ENCODE measurements at regions not wholly inside any gene's neighbourhood (a gene's known extent, or its start where the extent isn't known, plus 50 kb on each side); places are given as distances from the start of the nearest gene placed in this dataset.

DNA sequence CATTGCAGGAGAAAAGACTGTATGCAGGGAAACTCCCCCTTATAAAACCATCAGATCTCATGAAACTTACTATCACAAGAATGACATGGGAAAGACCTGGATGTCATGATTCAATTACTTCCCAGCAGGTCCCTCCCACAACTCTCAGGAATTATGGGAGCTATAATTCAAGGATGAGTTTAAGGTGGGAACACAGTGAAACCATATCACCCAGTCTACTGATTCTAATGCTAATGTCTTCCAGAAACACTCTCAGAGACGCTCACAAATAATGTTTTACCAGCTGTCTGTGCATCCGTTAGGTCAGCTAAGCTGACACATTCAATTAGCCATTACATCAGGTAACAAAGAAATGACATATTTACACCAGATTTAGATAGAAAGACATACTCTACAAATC lies 637.9 kb downstream of the NLGN4Y start:
- TF ChIP-seq, protein P1, sequence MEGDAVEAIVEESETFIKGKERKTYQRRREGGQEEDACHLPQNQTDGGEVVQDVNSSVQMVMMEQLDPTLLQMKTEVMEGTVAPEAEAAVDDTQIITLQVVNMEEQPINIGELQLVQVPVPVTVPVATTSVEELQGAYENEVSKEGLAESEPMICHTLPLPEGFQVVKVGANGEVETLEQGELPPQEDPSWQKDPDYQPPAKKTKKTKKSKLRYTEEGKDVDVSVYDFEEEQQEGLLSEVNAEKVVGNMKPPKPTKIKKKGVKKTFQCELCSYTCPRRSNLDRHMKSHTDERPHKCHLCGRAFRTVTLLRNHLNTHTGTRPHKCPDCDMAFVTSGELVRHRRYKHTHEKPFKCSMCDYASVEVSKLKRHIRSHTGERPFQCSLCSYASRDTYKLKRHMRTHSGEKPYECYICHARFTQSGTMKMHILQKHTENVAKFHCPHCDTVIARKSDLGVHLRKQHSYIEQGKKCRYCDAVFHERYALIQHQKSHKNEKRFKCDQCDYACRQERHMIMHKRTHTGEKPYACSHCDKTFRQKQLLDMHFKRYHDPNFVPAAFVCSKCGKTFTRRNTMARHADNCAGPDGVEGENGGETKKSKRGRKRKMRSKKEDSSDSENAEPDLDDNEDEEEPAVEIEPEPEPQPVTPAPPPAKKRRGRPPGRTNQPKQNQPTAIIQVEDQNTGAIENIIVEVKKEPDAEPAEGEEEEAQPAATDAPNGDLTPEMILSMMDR (IDR thresholded peaks at IDR 0.05) = no peak
- TF ChIP-seq EP300 (IDR thresholded peaks at IDR 0.05) (no peak), POLR2A (IDR thresholded peaks at IDR 0.05; ENCODE audit: low read depth) (no peak), POLR2AphosphoS5 (IDR thresholded peaks at IDR 0.05) (no peak)
- no peak overlapping the region for H3K4me3 ChIP-seq
- no peak for DNase-seq (ENCODE audit: extremely low spot score)
- no peaks in the 10 kb centered on the region for H3K9me3 ChIP-seq
- intact Hi-C loops (cut with DNase I) = no loop called here
- no CpG with 5 or more reads among the region's 2 CpGs for WGBS
- no peak overlapping the region for H3K27ac ChIP-seq (replicated peaks in 1 of 4)
- no peaks in the 10 kb centered on the region for H3K4me1 ChIP-seq
- no peaks in the 10 kb centered on the region for H3K36me3 ChIP-seq
- H3K27me3 ChIP-seq = no peaks in the 10 kb centered on the region

DNA sequence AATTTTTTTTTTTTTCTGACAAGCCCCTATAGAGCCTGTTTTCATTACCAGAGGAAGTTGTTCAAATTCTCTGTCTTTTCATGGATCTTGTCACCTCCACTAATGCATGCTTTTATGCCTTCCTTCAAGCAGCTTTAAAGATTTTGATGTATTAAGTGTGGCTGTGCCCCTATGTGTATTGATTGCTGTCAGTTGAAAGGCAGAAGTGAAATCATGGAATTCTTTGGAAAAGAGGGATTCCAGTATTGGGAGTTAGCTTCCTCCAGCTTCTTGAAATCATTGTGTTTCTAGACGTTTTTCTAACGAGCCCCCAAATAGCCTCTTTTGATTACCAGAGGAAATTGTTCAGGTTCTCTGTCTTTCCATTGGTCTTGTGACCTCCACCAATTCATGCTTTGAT lies 655.6 kb downstream of the NLGN4Y start:
- intact Hi-C loops (cut with DNase I) = no loop called here
- Histone ChIP-seq H3K27ac (replicated peaks in 1 of 4) (no peak overlapping the region), H3K4me3 (no peak overlapping the region), H3K9me3 (no peaks in the 10 kb centered on the region), H3K36me3 (no peaks in the 10 kb centered on the region), H3K27me3 (no peaks in the 10 kb centered on the region), H3K4me1 (no peaks in the 10 kb centered on the region)
- DNase-seq (ENCODE audit: extremely low spot score) = no peak
- no peak for TF ChIP-seq POLR2A (IDR thresholded peaks at IDR 0.05; ENCODE audit: low read depth)
- no peak for TF ChIP-seq EP300 (IDR thresholded peaks at IDR 0.05)
- TF ChIP-seq, protein P1 (IDR thresholded peaks at IDR 0.05) = no peak
- no peak for TF ChIP-seq POLR2AphosphoS5 (IDR thresholded peaks at IDR 0.05)
- no CpG with 5 or more reads among the region's 2 CpGs for WGBS

DNA sequence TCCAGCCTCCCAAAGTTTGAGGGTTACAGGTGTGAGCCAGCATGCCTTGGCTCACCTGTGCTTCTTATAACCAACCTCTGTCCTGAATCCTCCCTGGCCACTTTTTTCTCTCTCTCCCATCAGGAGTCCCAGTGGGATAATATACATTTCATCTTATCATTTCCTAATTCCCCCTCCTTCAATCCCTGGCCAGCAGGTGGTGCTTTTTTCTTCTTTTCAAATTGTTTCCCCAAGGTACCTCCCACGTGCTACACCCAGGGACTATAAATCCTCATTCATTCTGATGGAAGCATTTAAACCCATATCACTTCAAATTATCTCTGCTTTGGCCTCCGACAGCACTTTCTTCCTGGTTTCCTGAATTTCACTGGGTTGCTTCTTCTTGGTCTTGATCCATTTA lies 704.7 kb downstream of the NLGN4Y start:
- Histone ChIP-seq H3K4me3 (no peak overlapping the region), H3K27me3 (no peaks in the 10 kb centered on the region), H3K4me1 (no peaks in the 10 kb centered on the region), H3K36me3 (no peaks in the 10 kb centered on the region), H3K9me3 (no peaks in the 10 kb centered on the region), H3K27ac (replicated peaks in 1 of 4) (no peak overlapping the region)
- WGBS = no CpG with 5 or more reads among the region's 2 CpGs
- DNase-seq (ENCODE audit: extremely low spot score) = no peak
- TF ChIP-seq POLR2A (IDR thresholded peaks at IDR 0.05; ENCODE audit: low read depth) (no peak), EP300 (IDR thresholded peaks at IDR 0.05) (no peak), POLR2AphosphoS5 (IDR thresholded peaks at IDR 0.05) (no peak)
- TF ChIP-seq, protein P1 (IDR thresholded peaks at IDR 0.05) = no peak
- intact Hi-C loops (cut with DNase I) = no loop called here

DNA sequence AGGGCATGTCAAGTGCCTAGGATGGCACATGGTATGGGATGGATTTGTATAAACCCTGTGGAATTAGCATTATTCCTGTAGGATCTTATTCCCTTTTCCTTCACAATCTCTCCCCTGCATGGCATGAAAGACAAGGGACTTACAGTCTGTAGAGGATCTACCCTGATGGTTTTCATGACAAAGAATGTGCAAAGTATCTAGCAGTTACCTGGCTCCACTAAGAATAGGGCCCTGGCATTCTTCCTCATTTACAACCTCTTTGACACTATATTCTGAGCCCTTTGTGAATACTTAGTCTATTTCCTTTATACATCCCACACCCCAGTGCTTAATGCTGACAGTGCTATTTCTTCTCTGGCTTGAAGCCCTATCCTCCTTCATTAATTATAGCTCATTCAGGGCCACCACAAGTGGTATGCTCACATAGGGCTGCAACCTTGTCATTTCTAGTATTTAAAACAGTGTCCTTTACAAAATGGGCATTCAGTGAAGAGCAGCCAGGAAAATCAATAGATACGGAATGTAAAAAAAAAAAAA lies 715.3 kb downstream of the NLGN4Y start:
- no peak overlapping the region for H3K27ac ChIP-seq (replicated peaks in 1 of 4)
- H3K36me3 ChIP-seq = no peaks in the 10 kb centered on the region
- H3K27me3 ChIP-seq = no peaks in the 10 kb centered on the region
- no peaks in the 10 kb centered on the region for H3K9me3 ChIP-seq
- H3K4me3 ChIP-seq = no peak overlapping the region
- DNase-seq (ENCODE audit: extremely low spot score) = no peak
- no peaks in the 10 kb centered on the region for H3K4me1 ChIP-seq
- no peak for TF ChIP-seq POLR2AphosphoS5 (IDR thresholded peaks at IDR 0.05)
- no peak for TF ChIP-seq POLR2A (IDR thresholded peaks at IDR 0.05; ENCODE audit: low read depth)
- WGBS = no CpG with 5 or more reads among the region's 1 CpG
- intact Hi-C loops (cut with DNase I) = no loop called here

DNA sequence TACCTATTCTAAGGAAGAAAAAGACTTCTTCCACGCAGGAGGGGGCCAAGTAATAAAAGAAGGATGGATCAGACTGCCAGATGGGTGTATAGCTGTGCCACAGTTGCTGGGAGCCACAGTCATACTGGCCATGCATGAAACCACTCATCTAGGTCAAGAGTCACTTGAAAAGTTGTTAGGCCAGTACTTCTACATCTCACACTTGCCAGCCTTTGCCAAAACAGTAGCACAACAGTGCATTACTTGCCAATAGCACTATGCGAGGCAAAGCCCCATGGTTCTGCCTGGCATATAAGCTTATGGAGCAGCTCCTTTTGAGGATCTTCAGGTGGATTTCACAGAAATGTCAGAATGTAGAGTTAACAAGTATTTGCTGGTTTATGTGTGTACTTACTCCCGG lies 735.0 kb downstream of the NLGN4Y start:
- TF ChIP-seq POLR2AphosphoS5 (IDR thresholded peaks at IDR 0.05) (no peak), POLR2A (IDR thresholded peaks at IDR 0.05; ENCODE audit: low read depth) (no peak), EP300 (IDR thresholded peaks at IDR 0.05) (no peak)
- TF ChIP-seq, protein P1 (IDR thresholded peaks at IDR 0.05) = no peak
- DNase-seq (ENCODE audit: extremely low spot score) = peak; percentile 14

More for the DNA sequence above, 735.0 kb downstream of the NLGN4Y start:
- H3K27me3 ChIP-seq = no peaks in the 10 kb centered on the region
- no peak overlapping the region for H3K27ac ChIP-seq (replicated peaks in 1 of 4)
- H3K36me3 ChIP-seq = no peaks in the 10 kb centered on the region
- H3K9me3 ChIP-seq = no peaks in the 10 kb centered on the region
- intact Hi-C loops (cut with DNase I) = no loop called here
- no CpG with 5 or more reads among the region's 3 CpGs for WGBS
- H3K4me3 ChIP-seq = no peak overlapping the region
- H3K4me1 ChIP-seq = no peaks in the 10 kb centered on the region

All from esophagus muscularis mucosa (tissue), 4 donors.